ENCODE measurements at regions not wholly inside any gene's neighbourhood (a gene's known extent, or its start where the extent isn't known, plus 50 kb on each side); places are given as distances from the start of the nearest gene placed in this dataset.

GRCh38 chr5:167593329-167594060 lies 698.0 kb upstream of the WWC1 start:
- Mint-ChIP-seq H3K36me3 (ENCODE audit: low read depth) (no peaks in the 10 kb centered on the region), H3K4me1 (ENCODE audit: low read depth) (no peaks in the 10 kb centered on the region), H3K27ac (no peak overlapping the region), H3K27me3 (no peaks in the 10 kb centered on the region), H3K9me3 (no peaks in the 10 kb centered on the region), H3K4me3 (no peak overlapping the region)

- no peaks in the 10 kb centered on the region for H3K9me3 Mint-ChIP-seq
- no peaks in the 10 kb centered on the region for H3K27me3 Mint-ChIP-seq
- H3K4me3 Mint-ChIP-seq: no peak overlapping the region
- no peaks in the 10 kb centered on the region for H3K36me3 Mint-ChIP-seq (ENCODE audit: low read depth)
- H3K27ac Mint-ChIP-seq: no peak overlapping the region
- H3K4me1 Mint-ChIP-seq (ENCODE audit: low read depth): no peaks in the 10 kb centered on the region
These were observed 697.4 kb upstream of the WWC1 start for GRCh38 chr5:167594061-167594435.

- H3K27me3 Mint-ChIP-seq: no peaks in the 10 kb centered on the region
- H3K9me3 Mint-ChIP-seq: no peaks in the 10 kb centered on the region
- no peaks in the 10 kb centered on the region for H3K4me1 Mint-ChIP-seq (ENCODE audit: low read depth)
- H3K4me3 Mint-ChIP-seq: no peak overlapping the region
- H3K36me3 Mint-ChIP-seq (ENCODE audit: low read depth): no peaks in the 10 kb centered on the region
- no peak overlapping the region for H3K27ac Mint-ChIP-seq
These were observed 696.7 kb upstream of the WWC1 start for GRCh38 chr5:167594750-167595149.

GRCh38 chr5:167595196-167595595 lies 696.2 kb upstream of the WWC1 start:
- Mint-ChIP-seq H3K4me3 (no peak overlapping the region), H3K4me1 (ENCODE audit: low read depth) (no peaks in the 10 kb centered on the region), H3K27me3 (no peaks in the 10 kb centered on the region), H3K36me3 (ENCODE audit: low read depth) (no peaks in the 10 kb centered on the region), H3K9me3 (no peaks in the 10 kb centered on the region), H3K27ac (no peak overlapping the region)

- no peak overlapping the region for H3K27ac Mint-ChIP-seq
These were observed 693.3 kb upstream of the WWC1 start for GRCh38 chr5:167598166-167598565.

GRCh38 chr5:167602067-167602466 lies 689.4 kb upstream of the WWC1 start:
- Mint-ChIP-seq H3K36me3 (ENCODE audit: low read depth) (no peaks in the 10 kb centered on the region), H3K4me1 (ENCODE audit: low read depth) (no peaks in the 10 kb centered on the region), H3K27ac (no peak overlapping the region)

More at GRCh38 chr5:167598166-167598565, 693.3 kb upstream of the WWC1 start:
- no peaks in the 10 kb centered on the region for H3K36me3 Mint-ChIP-seq (ENCODE audit: low read depth)
- no peak overlapping the region for H3K4me3 Mint-ChIP-seq
- H3K9me3 Mint-ChIP-seq: no peaks in the 10 kb centered on the region
- no peaks in the 10 kb centered on the region for H3K4me1 Mint-ChIP-seq (ENCODE audit: low read depth)
- no peaks in the 10 kb centered on the region for H3K27me3 Mint-ChIP-seq

GRCh38 chr5:167603135-167603534 lies 688.3 kb upstream of the WWC1 start:
- Mint-ChIP-seq H3K4me3 (no peak overlapping the region), H3K4me1 (ENCODE audit: low read depth) (no peaks in the 10 kb centered on the region)

More at GRCh38 chr5:167602067-167602466, 689.4 kb upstream of the WWC1 start:
- Mint-ChIP-seq H3K4me3 (no peak overlapping the region), H3K27me3 (no peaks in the 10 kb centered on the region), H3K9me3 (peaks cover 6% of the 10 kb centered on the region)

GRCh38 chr5:167608390-167609272 lies 682.8 kb upstream of the WWC1 start:
- Mint-ChIP-seq H3K4me1 (ENCODE audit: low read depth) (no peaks in the 10 kb centered on the region), H3K4me3 (no peak overlapping the region), H3K9me3 (peaks cover 6% of the 10 kb centered on the region), H3K27ac (no peak overlapping the region), H3K36me3 (ENCODE audit: low read depth) (no peaks in the 10 kb centered on the region), H3K27me3 (no peaks in the 10 kb centered on the region)

More at GRCh38 chr5:167603135-167603534, 688.3 kb upstream of the WWC1 start:
- Mint-ChIP-seq H3K9me3 (peaks cover 6% of the 10 kb centered on the region), H3K27ac (no peak overlapping the region), H3K27me3 (no peaks in the 10 kb centered on the region), H3K36me3 (ENCODE audit: low read depth) (no peaks in the 10 kb centered on the region)

GRCh38 chr5:167614294-167615021 lies 677.0 kb upstream of the WWC1 start:
- H3K27me3 Mint-ChIP-seq: no peaks in the 10 kb centered on the region
- H3K36me3 Mint-ChIP-seq (ENCODE audit: low read depth): no peaks in the 10 kb centered on the region
- no peak overlapping the region for H3K27ac Mint-ChIP-seq
- no peak overlapping the region for H3K4me3 Mint-ChIP-seq
- no peaks in the 10 kb centered on the region for H3K9me3 Mint-ChIP-seq
- H3K4me1 Mint-ChIP-seq (ENCODE audit: low read depth): no peaks in the 10 kb centered on the region

GRCh38 chr5:167616043-167616890 lies 675.2 kb upstream of the WWC1 start:
- H3K36me3 Mint-ChIP-seq (ENCODE audit: low read depth): no peaks in the 10 kb centered on the region
- H3K4me1 Mint-ChIP-seq (ENCODE audit: low read depth): no peaks in the 10 kb centered on the region
- H3K27ac Mint-ChIP-seq: no peak overlapping the region
- no peak overlapping the region for H3K4me3 Mint-ChIP-seq
- H3K9me3 Mint-ChIP-seq: no peaks in the 10 kb centered on the region
- no peaks in the 10 kb centered on the region for H3K27me3 Mint-ChIP-seq

GRCh38 chr5:167623354-167623753 lies 668.1 kb upstream of the WWC1 start:
- H3K4me1 Mint-ChIP-seq (ENCODE audit: low read depth): no peaks in the 10 kb centered on the region
- no peaks in the 10 kb centered on the region for H3K27me3 Mint-ChIP-seq
- no peak overlapping the region for H3K27ac Mint-ChIP-seq
- no peak overlapping the region for H3K4me3 Mint-ChIP-seq
- H3K9me3 Mint-ChIP-seq: peaks cover 3% of the 10 kb centered on the region
- H3K36me3 Mint-ChIP-seq (ENCODE audit: low read depth): no peaks in the 10 kb centered on the region

GRCh38 chr5:167624053-167624452 lies 667.4 kb upstream of the WWC1 start:
- no peaks in the 10 kb centered on the region for H3K36me3 Mint-ChIP-seq (ENCODE audit: low read depth)
- H3K4me1 Mint-ChIP-seq (ENCODE audit: low read depth): no peaks in the 10 kb centered on the region
- H3K9me3 Mint-ChIP-seq: peaks cover 3% of the 10 kb centered on the region
- H3K4me3 Mint-ChIP-seq: no peak overlapping the region
- H3K27ac Mint-ChIP-seq: no peak overlapping the region
- H3K27me3 Mint-ChIP-seq: no peaks in the 10 kb centered on the region

GRCh38 chr5:167626341-167627123 lies 664.9 kb upstream of the WWC1 start:
- no peak overlapping the region for H3K4me3 Mint-ChIP-seq
- H3K9me3 Mint-ChIP-seq: peaks cover 3% of the 10 kb centered on the region
- H3K4me1 Mint-ChIP-seq (ENCODE audit: low read depth): no peaks in the 10 kb centered on the region
- H3K36me3 Mint-ChIP-seq (ENCODE audit: low read depth): no peaks in the 10 kb centered on the region
- no peaks in the 10 kb centered on the region for H3K27me3 Mint-ChIP-seq
- no peak overlapping the region for H3K27ac Mint-ChIP-seq

GRCh38 chr5:167629634-167630033 lies 661.8 kb upstream of the WWC1 start:
- Mint-ChIP-seq H3K36me3 (ENCODE audit: low read depth) (no peaks in the 10 kb centered on the region), H3K27me3 (no peaks in the 10 kb centered on the region), H3K4me3 (no peak overlapping the region), H3K27ac (no peak overlapping the region), H3K9me3 (peaks cover 5% of the 10 kb centered on the region), H3K4me1 (ENCODE audit: low read depth) (no peaks in the 10 kb centered on the region)
